NCI-H345 treated with DMSO at 0.1 percent for 48 hours (cell line): ENCODE measurements at regions not wholly inside any gene's neighbourhood (a gene's known extent, or its start where the extent isn't known, plus 50 kb on each side); places are given as distances from the start of the nearest gene placed in this dataset.

Experiments used
- DNase-seq: peaks from one replicate; lab custom pipeline; 2025; ENCODE audit not compliant: unreplicated experiment; lab: John Stamatoyannopoulos, UW

DNA sequence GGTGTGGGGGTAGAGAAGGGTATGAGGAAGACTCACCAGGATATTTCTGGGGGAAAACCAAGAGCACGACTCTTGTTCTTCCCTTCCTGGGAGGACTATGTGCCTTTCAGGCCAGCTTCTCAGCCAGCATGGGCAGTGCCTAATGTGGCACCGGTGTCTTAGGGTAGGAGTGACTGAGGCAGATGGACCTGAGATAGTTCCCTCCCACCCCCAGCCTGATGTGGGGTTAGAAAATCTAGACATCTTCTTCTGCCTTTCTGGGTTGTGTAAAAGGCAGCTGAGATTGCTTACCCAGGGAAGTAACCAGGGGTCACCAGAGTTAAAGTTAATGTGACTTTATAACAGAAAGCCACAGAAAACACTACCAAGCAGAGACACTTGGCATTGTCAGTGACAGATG lies 127.3 kb downstream of the TMA16 start:
- DNase-seq, result no peak

GRCh38 chr4:163622379-163623035 lies 128.0 kb downstream of the TMA16 start:
- DNase-seq, result no peak

DNA sequence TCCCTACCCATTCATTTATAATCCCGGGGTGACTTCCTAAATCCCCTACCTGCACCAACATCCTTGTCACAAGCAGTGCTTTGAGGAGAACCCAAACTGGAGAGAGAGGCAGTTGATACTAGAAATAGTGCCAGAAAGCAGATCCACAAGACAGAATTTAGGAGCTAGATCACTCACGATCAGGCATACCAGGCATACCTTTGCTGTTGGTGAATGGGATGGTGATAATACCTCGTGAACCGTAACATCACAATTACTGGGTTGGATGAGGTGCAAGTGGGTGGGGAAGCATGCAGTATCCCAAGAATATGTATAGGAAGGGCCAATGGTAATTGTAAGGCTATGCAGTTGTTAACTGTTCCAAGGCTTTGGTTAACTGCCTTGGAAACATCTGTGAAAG lies 129.3 kb downstream of the TMA16 start:
- no peak for DNase-seq

- no peak for DNase-seq
These were observed 130.2 kb downstream of the TMA16 start for GRCh38 chr4:163624727-163625126.

DNA sequence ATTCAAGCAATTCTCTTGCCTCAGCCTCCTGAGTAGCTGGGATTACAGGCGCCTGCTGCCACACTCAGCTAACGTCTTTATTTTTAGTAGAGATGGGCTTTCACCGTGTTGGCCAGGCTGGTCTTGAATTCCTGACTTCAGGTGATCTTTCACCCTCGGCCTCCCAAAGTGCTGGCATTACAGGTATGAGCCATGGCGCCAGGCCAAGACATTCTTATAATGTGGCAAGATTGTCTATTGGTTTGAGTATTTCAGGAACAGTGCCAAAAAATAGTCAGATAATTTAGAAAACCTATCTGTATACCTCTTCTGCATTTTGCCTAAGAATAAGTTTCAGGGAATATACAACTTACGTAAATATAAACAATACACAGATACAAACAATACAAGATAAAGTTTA lies 136.8 kb downstream of the TMA16 start:
- DNase-seq, result no peak

DNA sequence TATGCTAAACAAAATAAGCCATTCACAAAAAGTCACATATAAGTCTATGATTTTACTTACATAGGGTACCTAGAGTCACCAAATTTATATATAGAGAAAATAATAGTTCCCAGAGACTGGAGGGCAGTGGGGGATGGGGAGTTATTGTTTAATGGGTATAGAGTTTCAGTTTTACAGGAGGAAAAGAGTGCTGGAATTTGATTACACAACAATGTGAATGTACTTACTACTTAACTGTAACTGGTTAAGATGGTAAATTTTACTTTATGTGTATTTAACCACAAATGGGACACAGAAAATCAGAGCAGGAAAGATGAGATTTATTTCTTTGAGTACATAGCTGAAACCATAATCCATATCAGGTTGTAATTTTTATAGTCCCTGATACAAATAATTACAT lies 144.4 kb downstream of the TMA16 start:
- DNase-seq, result no peak

- DNase-seq, result no peak
These were observed 155.1 kb downstream of the TMA16 start for GRCh38 chr4:163649557-163650091.

GRCh38 chr4:163651761-163652160 lies 157.3 kb downstream of the TMA16 start:
- no peak for DNase-seq

DNA sequence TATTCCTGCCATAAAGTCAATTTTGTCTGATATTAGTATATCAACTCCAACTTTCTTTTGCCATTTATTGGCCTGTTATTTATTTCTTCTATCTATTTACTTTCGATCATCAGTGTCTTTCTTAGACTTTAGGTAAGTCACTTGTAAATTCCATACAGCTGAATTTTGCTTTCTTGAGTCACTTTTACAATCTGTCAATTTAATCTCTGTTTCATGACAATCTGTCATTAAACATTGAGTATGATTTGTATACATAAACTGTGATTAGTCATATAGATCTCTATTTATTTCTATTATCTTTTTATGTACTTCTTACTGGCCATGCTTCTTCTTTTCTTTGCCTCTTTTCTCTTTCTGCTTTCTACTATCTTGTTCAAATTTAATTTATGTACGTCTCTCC lies 160.1 kb downstream of the TMA16 start:
- DNase-seq, result no peak

DNA sequence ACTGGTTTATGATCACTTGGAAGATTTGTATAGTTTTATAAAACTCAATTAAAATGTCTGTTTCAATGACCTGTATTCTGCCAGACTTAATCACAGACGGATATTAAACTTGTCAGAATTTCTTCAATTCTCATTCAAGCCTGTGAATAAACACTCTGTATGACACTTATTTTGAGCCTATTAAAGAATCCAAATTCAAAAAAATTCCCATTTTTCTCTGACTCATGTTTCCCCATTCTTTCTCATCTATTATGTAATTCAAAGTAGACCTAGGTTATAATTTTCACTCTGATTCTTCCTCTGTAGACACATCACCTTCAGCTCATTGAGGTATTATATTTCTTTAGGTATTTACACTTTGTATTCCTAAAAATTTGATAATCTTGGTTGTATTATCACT lies 166.1 kb downstream of the TMA16 start:
- no peak for DNase-seq

- DNase-seq, result no peak
These were observed 168.3 kb downstream of the TMA16 start for GRCh38 chr4:163662768-163663167.

DNA sequence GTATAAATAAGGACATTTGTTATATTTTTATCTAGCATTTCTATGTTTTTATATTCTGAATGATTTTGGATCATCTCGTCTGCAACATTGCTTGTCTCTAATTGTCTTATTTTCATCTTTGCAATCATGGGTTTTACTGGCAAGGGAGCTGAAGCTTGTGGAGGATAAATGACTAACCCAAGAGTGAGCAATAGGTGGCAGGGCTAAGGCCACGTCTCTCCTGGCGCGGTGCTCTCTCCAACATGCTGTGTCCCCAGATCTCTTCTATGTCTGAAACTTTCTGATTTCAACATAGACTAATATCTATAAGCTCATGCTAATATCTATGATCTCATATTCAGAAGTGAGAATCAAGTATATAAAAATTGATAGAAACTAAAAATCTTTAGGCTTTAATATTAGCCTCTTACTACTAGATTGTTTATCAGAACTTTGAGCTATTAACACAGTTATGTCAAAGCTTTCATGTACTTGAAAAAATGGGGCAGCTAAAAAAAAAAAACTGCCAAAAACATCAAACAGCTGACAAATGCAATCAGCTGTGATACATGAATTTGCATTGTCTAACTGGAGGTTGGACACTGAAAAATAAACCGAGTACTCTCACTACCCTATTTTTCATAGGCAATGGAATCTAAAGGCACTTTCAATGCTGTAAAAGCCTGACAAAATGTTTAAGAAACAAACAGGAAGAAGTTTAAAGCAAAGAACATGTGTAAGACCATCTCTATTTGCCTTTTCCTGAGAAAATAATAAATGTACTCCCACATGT lies 169.2 kb downstream of the TMA16 start:
- DNase-seq, result no peak

DNA sequence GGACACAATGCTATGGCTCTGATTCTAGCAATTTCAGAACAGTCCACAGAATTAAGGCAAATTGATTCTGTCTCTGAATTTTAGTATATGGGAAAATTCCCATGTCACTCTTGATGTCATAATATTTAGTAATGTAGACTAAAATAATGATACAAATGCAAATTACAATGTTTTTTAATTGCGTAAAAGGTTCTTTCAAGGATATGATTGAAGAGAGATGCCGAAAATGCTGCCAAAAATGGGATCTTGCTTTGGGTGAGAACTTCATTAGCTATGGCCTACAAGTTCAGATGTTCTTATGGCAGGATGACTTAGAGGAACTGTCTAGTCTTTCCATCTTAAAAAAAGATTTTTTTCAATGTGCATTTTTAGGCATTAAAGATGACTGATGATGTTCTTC lies 170.6 kb downstream of the TMA16 start:
- DNase-seq, result no peak

DNA sequence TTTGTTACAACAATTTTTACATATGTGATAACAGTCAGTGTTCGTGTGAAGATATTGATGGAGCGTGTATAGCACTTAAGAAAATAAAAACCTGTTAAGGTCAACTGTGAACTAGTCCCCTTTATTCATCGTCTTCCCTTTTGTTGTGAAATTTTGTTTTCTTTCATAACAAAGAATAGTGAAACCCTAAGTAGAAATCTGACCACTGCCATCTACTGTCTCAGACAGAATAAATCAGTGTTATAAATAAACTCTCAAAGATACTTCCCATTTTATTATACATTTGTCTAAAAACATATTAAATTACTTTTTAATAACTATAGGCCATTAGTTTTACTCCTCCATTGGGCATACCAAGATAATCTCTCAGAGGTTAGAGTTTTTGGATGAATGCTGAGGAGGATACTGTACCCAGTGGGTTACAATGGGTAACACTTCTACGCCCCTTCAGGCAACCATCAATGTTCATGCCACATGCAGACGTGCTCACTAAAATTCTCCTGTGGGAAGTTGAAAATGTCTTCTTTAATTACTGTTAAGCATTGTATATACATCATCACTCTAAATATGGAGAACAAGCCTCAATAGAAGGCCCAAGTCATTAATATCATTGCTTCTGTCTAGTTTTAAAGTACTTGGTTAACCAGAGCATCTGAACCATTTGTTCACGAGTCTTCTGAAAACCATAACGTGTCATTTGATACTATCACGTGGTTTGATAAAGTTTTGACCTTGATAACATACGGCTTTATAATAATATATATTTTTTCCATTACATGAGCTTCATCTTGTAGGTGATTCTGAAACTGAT lies 171.2 kb downstream of the TMA16 start:
- no peak for DNase-seq

DNA sequence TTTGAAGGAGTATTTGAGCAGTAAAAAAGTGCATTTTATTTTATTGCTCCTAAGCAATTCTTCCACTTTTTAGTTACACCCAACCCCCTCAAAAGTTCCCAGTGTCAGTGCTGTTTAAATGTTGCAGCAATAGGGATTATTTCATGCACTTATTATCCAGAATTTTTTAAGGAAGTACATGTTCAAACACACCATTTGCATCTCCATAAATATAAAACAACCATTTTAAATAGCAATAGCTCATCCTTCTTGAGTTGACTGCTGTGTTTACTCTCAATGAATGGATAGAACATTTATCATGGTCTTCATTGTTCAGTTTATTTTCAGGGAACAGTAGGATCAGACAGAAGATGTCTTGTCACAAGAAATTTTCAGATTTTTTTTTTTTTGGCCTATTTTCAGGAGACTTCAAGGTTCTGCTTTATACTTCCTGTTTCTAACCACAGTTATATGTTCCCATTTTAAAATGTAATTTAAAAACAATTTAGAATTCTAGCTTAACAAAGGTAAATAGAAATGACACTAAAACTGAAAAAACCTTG lies 171.9 kb downstream of the TMA16 start:
- DNase-seq, result no peak

GRCh38 chr4:163672751-163673150 lies 178.3 kb downstream of the TMA16 start:
- no peak for DNase-seq

GRCh38 chr4:163673848-163674697 lies 179.6 kb downstream of the TMA16 start:
- DNase-seq, result no peak

- no peak for DNase-seq
These were observed 184.7 kb downstream of the TMA16 start for GRCh38 chr4:163679189-163679588.

GRCh38 chr4:163680386-163681098 lies 186.1 kb downstream of the TMA16 start:
- no peak for DNase-seq
